NT2/D1 (cell line): ENCODE measurements at regions not wholly inside any gene's neighbourhood (a gene's known extent, or its start where the extent isn't known, plus 50 kb on each side); places are given as distances from the start of the nearest gene placed in this dataset.

Experiments
- SUZ12 ChIP-seq: IDR thresholded peaks from 2 replicates; pipeline ENCODE4 v1.6.1; 2011; ENCODE audit not compliant: insufficient read length, insufficient read depth; ENCODE audit errors: extremely low read depth
- YY1 ChIP-seq: IDR thresholded peaks from 2 replicates; pipeline ENCODE4 v1.6.1; 2011; ENCODE audit not compliant: insufficient read length, insufficient read depth

GRCh38 chr1:90236493-90236892, 241.6 kb downstream of the ZNF326 start:
- no peak for TF ChIP-seq YY1
- no peak for TF ChIP-seq SUZ12
